ENCODE measurements at regions not wholly inside any gene's neighbourhood (a gene's known extent, or its start where the extent isn't known, plus 50 kb on each side); places are given as distances from the start of the nearest gene placed in this dataset.
"Not testable (repeated sequence)": the region's sequence is repeated elsewhere in the genome, so short reads cannot be mapped to it uniquely, and the experiment has no call there.

- no peak for FAIRE-seq
- TF ChIP-seq POLR2A (IDR thresholded peaks at IDR 0.05; ENCODE audit: low read depth, low read length), result no peak
- no peak for TF ChIP-seq POU2F2 (IDR thresholded peaks at IDR 0.05; ENCODE audit: low read depth, low read length)
- no peak for TF ChIP-seq SPI1 (IDR thresholded peaks at IDR 0.05; ENCODE audit: low read depth, low read length)
- DNase-seq (ENCODE audit: insufficient read length, low spot score), result no peak
These were observed 98.9 kb upstream of the MAPRE2 start for GRCh38 chr18:34942276-34942675.

GRCh38 chr18:34942975-34943374 lies 98.2 kb upstream of the MAPRE2 start:
- DNase-seq (ENCODE audit: insufficient read length, low spot score) (no peak), FAIRE-seq (no peak)

GRCh38 chr18:34943587-34943986 lies 97.6 kb upstream of the MAPRE2 start:
- no peak for TF ChIP-seq PAX5 (IDR thresholded peaks at IDR 0.05; ENCODE audit: insufficient read depth, low read length, severe bottlenecking)
- TF ChIP-seq POLR2A (IDR thresholded peaks at IDR 0.05; ENCODE audit: low read depth, low read length), result no peak
- TF ChIP-seq SPI1 (IDR thresholded peaks at IDR 0.05; ENCODE audit: low read depth, low read length), result no peak
- no peak for TF ChIP-seq POU2F2 (IDR thresholded peaks at IDR 0.05; ENCODE audit: low read depth, low read length)
- no peak for TF ChIP-seq TAF1 (IDR thresholded peaks at IDR 0.05; ENCODE audit: low read depth, low read length)
- no peak for TF ChIP-seq POLR2AphosphoS5 (IDR thresholded peaks at IDR 0.05; ENCODE audit: low read depth, low read length)
- FAIRE-seq (no peak), DNase-seq (ENCODE audit: insufficient read length, low spot score) (no peak)

More at GRCh38 chr18:34942975-34943374, 98.2 kb upstream of the MAPRE2 start:
- no peak for TF ChIP-seq SPI1 (IDR thresholded peaks at IDR 0.05; ENCODE audit: low read depth, low read length)
- no peak for TF ChIP-seq POLR2AphosphoS5 (IDR thresholded peaks at IDR 0.05; ENCODE audit: low read depth, low read length)
- TF ChIP-seq TAF1 (IDR thresholded peaks at IDR 0.05; ENCODE audit: low read depth, low read length), result no peak
- no peak for TF ChIP-seq POU2F2 (IDR thresholded peaks at IDR 0.05; ENCODE audit: low read depth, low read length)
- TF ChIP-seq PAX5 (IDR thresholded peaks at IDR 0.05; ENCODE audit: insufficient read depth, low read length, severe bottlenecking), result no peak
- TF ChIP-seq POLR2A (IDR thresholded peaks at IDR 0.05; ENCODE audit: low read depth, low read length), result no peak

- DNase-seq (ENCODE audit: insufficient read length, low spot score) (no peak), FAIRE-seq (no peak)
- TF ChIP-seq TAF1 (IDR thresholded peaks at IDR 0.05; ENCODE audit: low read depth, low read length), result no peak
- TF ChIP-seq PAX5 (IDR thresholded peaks at IDR 0.05; ENCODE audit: insufficient read depth, low read length, severe bottlenecking), result no peak
- no peak for TF ChIP-seq POU2F2 (IDR thresholded peaks at IDR 0.05; ENCODE audit: low read depth, low read length)
- TF ChIP-seq POLR2A (IDR thresholded peaks at IDR 0.05; ENCODE audit: low read depth, low read length), result no peak
- no peak for TF ChIP-seq POLR2AphosphoS5 (IDR thresholded peaks at IDR 0.05; ENCODE audit: low read depth, low read length)
- no peak for TF ChIP-seq SPI1 (IDR thresholded peaks at IDR 0.05; ENCODE audit: low read depth, low read length)
These were observed 93.5 kb upstream of the MAPRE2 start for GRCh38 chr18:34947711-34948125.

- FAIRE-seq (no peak), DNase-seq (ENCODE audit: insufficient read length, low spot score) (no peak)
- TF ChIP-seq TAF1 (IDR thresholded peaks at IDR 0.05; ENCODE audit: low read depth, low read length) (no peak), POLR2A (IDR thresholded peaks at IDR 0.05; ENCODE audit: low read depth, low read length) (no peak), SPI1 (IDR thresholded peaks at IDR 0.05; ENCODE audit: low read depth, low read length) (no peak), PAX5 (IDR thresholded peaks at IDR 0.05; ENCODE audit: insufficient read depth, low read length, severe bottlenecking) (no peak), POLR2AphosphoS5 (IDR thresholded peaks at IDR 0.05; ENCODE audit: low read depth, low read length) (no peak)
These were observed 89.4 kb upstream of the MAPRE2 start for GRCh38 chr18:34951625-34952379.

GRCh38 chr18:34953212-34953611 lies 88.0 kb upstream of the MAPRE2 start:
- FAIRE-seq (no peak), DNase-seq (ENCODE audit: insufficient read length, low spot score) (no peak)
- TF ChIP-seq SPI1 (IDR thresholded peaks at IDR 0.05; ENCODE audit: low read depth, low read length) (no peak), POLR2A (IDR thresholded peaks at IDR 0.05; ENCODE audit: low read depth, low read length) (no peak), TAF1 (IDR thresholded peaks at IDR 0.05; ENCODE audit: low read depth, low read length) (no peak), POLR2AphosphoS5 (IDR thresholded peaks at IDR 0.05; ENCODE audit: low read depth, low read length) (no peak), POU2F2 (IDR thresholded peaks at IDR 0.05; ENCODE audit: low read depth, low read length) (no peak), PAX5 (IDR thresholded peaks at IDR 0.05; ENCODE audit: insufficient read depth, low read length, severe bottlenecking) (no peak)

- not testable (repeated sequence) for FAIRE-seq; DNase-seq (ENCODE audit: insufficient read length, low spot score)
These were observed 85.7 kb upstream of the MAPRE2 start for GRCh38 chr18:34955494-34955893.

GRCh38 chr18:34956663-34957062 lies 84.5 kb upstream of the MAPRE2 start:
- FAIRE-seq (no peak), DNase-seq (ENCODE audit: insufficient read length, low spot score) (no peak)
- TF ChIP-seq POLR2A (IDR thresholded peaks at IDR 0.05; ENCODE audit: low read depth, low read length) (no peak), TAF1 (IDR thresholded peaks at IDR 0.05; ENCODE audit: low read depth, low read length) (no peak), POU2F2 (IDR thresholded peaks at IDR 0.05; ENCODE audit: low read depth, low read length) (no peak), PAX5 (IDR thresholded peaks at IDR 0.05; ENCODE audit: insufficient read depth, low read length, severe bottlenecking) (no peak), SPI1 (IDR thresholded peaks at IDR 0.05; ENCODE audit: low read depth, low read length) (no peak), POLR2AphosphoS5 (IDR thresholded peaks at IDR 0.05; ENCODE audit: low read depth, low read length) (no peak)

GRCh38 chr18:34957119-34957863 lies 83.9 kb upstream of the MAPRE2 start:
- no peak for FAIRE-seq
- no peak for DNase-seq (ENCODE audit: insufficient read length, low spot score)
- TF ChIP-seq POU2F2 (IDR thresholded peaks at IDR 0.05; ENCODE audit: low read depth, low read length) (no peak), POLR2AphosphoS5 (IDR thresholded peaks at IDR 0.05; ENCODE audit: low read depth, low read length) (no peak), POLR2A (IDR thresholded peaks at IDR 0.05; ENCODE audit: low read depth, low read length) (no peak), TAF1 (IDR thresholded peaks at IDR 0.05; ENCODE audit: low read depth, low read length) (no peak), PAX5 (IDR thresholded peaks at IDR 0.05; ENCODE audit: insufficient read depth, low read length, severe bottlenecking) (no peak), SPI1 (IDR thresholded peaks at IDR 0.05; ENCODE audit: low read depth, low read length) (no peak)

GRCh38 chr18:34957864-34958259 lies 83.4 kb upstream of the MAPRE2 start:
- FAIRE-seq (no peak), DNase-seq (ENCODE audit: insufficient read length, low spot score) (no peak)
- TF ChIP-seq POLR2AphosphoS5 (IDR thresholded peaks at IDR 0.05; ENCODE audit: low read depth, low read length), result no peak
- TF ChIP-seq POLR2A (IDR thresholded peaks at IDR 0.05; ENCODE audit: low read depth, low read length), result no peak
- no peak for TF ChIP-seq POU2F2 (IDR thresholded peaks at IDR 0.05; ENCODE audit: low read depth, low read length)
- no peak for TF ChIP-seq TAF1 (IDR thresholded peaks at IDR 0.05; ENCODE audit: low read depth, low read length)
